DND-41 (cell line): ENCODE measurements at regions not wholly inside any gene's neighbourhood (a gene's known extent, or its start where the extent isn't known, plus 50 kb on each side); places are given as distances from the start of the nearest gene placed in this dataset.
"Not testable (repeated sequence)": the region's sequence is repeated elsewhere in the genome, so short reads cannot be mapped to it uniquely, and the experiment has no call there.

Experiments used
- ATAC-seq: fragments of 200-7000 bp; cut with Tn5 transposase; 3 replicates; pipeline ENCODE4 v1.9.1; 2021; ENCODE audit warnings: low read depth; ENCODE audit not compliant: insufficient read depth
- DNase-seq: peaks from one replicate; pipeline ENCODE4 v3.0.0-alpha.2; 2020
- H2AFZ ChIP-seq: 2 replicates; pipeline ENCODE4 v1.6.0; 2012; ENCODE audit warnings: low read depth, low read length
- H3K27ac ChIP-seq: 2 replicates; pipeline ENCODE4 v1.5.1; 2012; ENCODE audit warnings: low read length, inconsistent platforms
- H3K27me3 ChIP-seq: fragments of 200-600 bp; sonication (generic); 2 replicates; pipeline ENCODE4 v1.6.0; 2012; ENCODE audit warnings: low read length, mild to moderate bottlenecking, inconsistent platforms; ENCODE audit not compliant: insufficient read depth, poor library complexity
- H3K36me3 ChIP-seq: 2 replicates; pipeline ENCODE4 v1.5.1; 2012; ENCODE audit warnings: low read length, inconsistent platforms; ENCODE audit not compliant: insufficient read depth
- H3K4me1 ChIP-seq: 2 replicates; pipeline ENCODE4 v1.5.1; 2012; ENCODE audit warnings: mild to moderate bottlenecking, low read length; ENCODE audit not compliant: insufficient read depth
- H3K4me2 ChIP-seq: 2 replicates; pipeline ENCODE4 v1.6.0; 2012; ENCODE audit warnings: mild to moderate bottlenecking, moderate library complexity, low read length, inconsistent platforms; ENCODE audit not compliant: insufficient read depth
- H3K4me3 ChIP-seq, 2 experiments: fragments of 200-600 bp in 1 of 2; shearing (Covaris generic) in 1 of 2; 2 replicates each; pipeline ENCODE4 v1.5.1; 2012 to 2016; ENCODE audit warnings: inconsistent platforms in 2 of 2, low read length in 2 of 2, mild to moderate bottlenecking in 2 of 2, low read depth in 1 of 2, moderate library complexity in 1 of 2
- H3K79me2 ChIP-seq: 2 replicates; pipeline ENCODE4 v1.6.0; 2012; ENCODE audit warnings: low read length, inconsistent platforms; ENCODE audit not compliant: insufficient read depth
- H3K9ac ChIP-seq: 2 replicates; pipeline ENCODE4 v1.6.0; 2012; ENCODE audit warnings: low read depth, mild to moderate bottlenecking, inconsistent platforms, low read length, moderate library complexity
- H3K9me3 ChIP-seq: 2 replicates; pipeline ENCODE4 v1.5.1; 2012; ENCODE audit warnings: low read length, moderate library complexity, mild to moderate bottlenecking, inconsistent platforms; ENCODE audit not compliant: insufficient read depth, severe bottlenecking
- H4K20me1 ChIP-seq: 2 replicates; pipeline ENCODE4 v1.6.0; 2012; ENCODE audit warnings: low read length; ENCODE audit not compliant: insufficient read depth
- CTCF ChIP-seq: IDR thresholded peaks from 2 replicates; pipeline ENCODE4 v1.5.1; 2012; ENCODE audit warnings: borderline replicate concordance, low read length, moderate library complexity, mild to moderate bottlenecking; ENCODE audit not compliant: poor library complexity, severe bottlenecking; ENCODE audit errors: extremely low read depth
- EZH2 ChIP-seq: IDR thresholded peaks from 3 replicates; pipeline ENCODE4 v1.6.1; 2012; ENCODE audit warnings: borderline replicate concordance, low read depth, mild to moderate bottlenecking, moderate library complexity, low read length, inconsistent platforms; ENCODE audit not compliant: severe bottlenecking

- Histone ChIP-seq H3K36me3 (no peaks in the 10 kb centered on the region), H3K4me2 (no peak overlapping the region), H3K79me2 (no peaks in the 10 kb centered on the region), H4K20me1 (no peaks in the 10 kb centered on the region), H3K27ac (no peak overlapping the region), H2AFZ (no peak overlapping the region), H3K9ac (no peak overlapping the region), H3K27me3 (no peaks in the 10 kb centered on the region), H3K9me3 (no peaks in the 10 kb centered on the region), H3K4me3 (no peak overlapping the region), H3K4me1 (no peaks in the 10 kb centered on the region)
- TF ChIP-seq EZH2 (no peak), CTCF (no peak)
- ATAC-seq (no peak), DNase-seq (no peak)
These were observed 401.4 kb downstream of the PSAT1 start for GRCh38 chr9:78698371-78698770.

- not testable (repeated sequence) for H3K79me2 ChIP-seq, H3K27ac ChIP-seq, H3K27me3 ChIP-seq, H4K20me1 ChIP-seq, H2AFZ ChIP-seq, H3K4me2 ChIP-seq, H3K9ac ChIP-seq, H3K4me1 ChIP-seq, ATAC-seq, DNase-seq, H3K9me3 ChIP-seq, H3K4me3 ChIP-seq, H3K36me3 ChIP-seq
These were observed 402.3 kb downstream of the PSAT1 start for GRCh38 chr9:78699217-78699616.

- H3K9ac ChIP-seq, DNase-seq: not testable (repeated sequence)
These were observed 407.2 kb downstream of the PSAT1 start for GRCh38 chr9:78704153-78704552.

GRCh38 chr9:78707080-78707479, 410.2 kb downstream of the PSAT1 start:
- Histone ChIP-seq H3K9me3 (no peaks in the 10 kb centered on the region), H3K9ac (no peak overlapping the region), H3K36me3 (no peaks in the 10 kb centered on the region), H2AFZ (no peak overlapping the region), H3K4me2 (no peak overlapping the region), H4K20me1 (no peaks in the 10 kb centered on the region), H3K79me2 (no peaks in the 10 kb centered on the region), H3K27me3 (no peaks in the 10 kb centered on the region), H3K4me3 (no peak overlapping the region), H3K4me1 (no peaks in the 10 kb centered on the region), H3K27ac (no peak overlapping the region)
- ATAC-seq, result no peak
- no peak for DNase-seq
- TF ChIP-seq CTCF (no peak), EZH2 (no peak)

More at GRCh38 chr9:78704153-78704552, 407.2 kb downstream of the PSAT1 start:
- not testable (repeated sequence) for H3K9me3 ChIP-seq, H3K27me3 ChIP-seq, H3K79me2 ChIP-seq, H3K4me3 ChIP-seq, ATAC-seq, H3K36me3 ChIP-seq, H2AFZ ChIP-seq, H3K4me2 ChIP-seq, H3K4me1 ChIP-seq, H4K20me1 ChIP-seq, H3K27ac ChIP-seq
- peak; percentile 30 for TF ChIP-seq CTCF
